HG03378 (cell line): ENCODE measurements at regions not wholly inside any gene's neighbourhood (a gene's known extent, or its start where the extent isn't known, plus 50 kb on each side); places are given as distances from the start of the nearest gene placed in this dataset.

ENCODE experiments used
- ATAC-seq: cut with Tn5 transposase; IDR thresholded peaks from one replicate; pipeline ENCODE4 v1.9.1; 2021; ENCODE audit warnings: mild to moderate bottlenecking, moderate library complexity; ENCODE audit not compliant: unreplicated experiment

DNA sequence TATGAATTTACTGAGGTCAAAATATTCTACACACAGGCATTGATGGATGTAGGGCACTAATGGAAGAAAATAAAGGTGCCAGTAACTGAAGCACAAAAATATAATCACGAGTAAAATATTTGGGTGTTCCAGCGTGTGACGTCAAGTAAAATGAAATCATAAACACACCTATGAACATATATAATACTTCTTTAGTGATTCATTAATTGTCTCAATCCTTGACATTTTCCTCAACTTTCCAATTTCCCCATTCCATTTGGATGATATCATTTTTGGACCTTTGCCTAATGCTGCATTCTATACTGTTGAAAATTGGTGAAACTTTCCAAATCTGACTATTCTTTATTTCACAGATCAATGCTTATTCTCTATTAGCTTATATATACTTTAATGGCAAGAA, 649.3 kb downstream of the GALC start:
- ATAC-seq = no peak

DNA sequence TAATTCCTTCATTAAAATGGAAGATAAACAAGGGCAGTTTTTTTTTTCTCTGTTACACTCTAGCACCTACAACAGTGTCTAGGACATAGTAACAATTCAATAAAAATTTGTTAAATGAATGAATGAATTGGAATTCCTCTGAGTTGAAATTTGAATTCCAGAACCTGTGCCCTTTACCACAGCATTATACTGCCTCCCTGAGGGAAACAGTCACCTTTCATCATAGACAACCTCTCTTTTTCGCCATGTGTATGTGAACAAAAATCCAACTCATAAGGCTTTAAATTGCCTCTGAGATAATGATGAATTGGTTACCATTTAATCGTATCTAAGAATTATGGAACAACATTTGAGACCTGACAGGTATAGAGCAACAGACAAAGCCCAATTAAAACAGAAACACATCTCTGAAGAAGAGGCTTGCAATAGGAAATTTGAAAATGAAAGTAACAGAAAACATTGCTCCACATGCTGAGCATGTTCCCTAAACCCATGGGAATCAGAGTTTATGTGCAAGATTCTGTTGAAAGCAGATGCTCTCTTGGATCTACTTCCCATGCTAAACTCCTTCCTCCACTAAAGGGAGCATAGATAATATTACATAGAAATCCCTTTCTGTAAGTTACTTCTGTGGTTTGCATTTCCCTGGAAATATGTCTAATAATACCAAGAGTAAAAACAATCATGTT, 657.8 kb downstream of the GALC start:
- ATAC-seq = no peak

DNA sequence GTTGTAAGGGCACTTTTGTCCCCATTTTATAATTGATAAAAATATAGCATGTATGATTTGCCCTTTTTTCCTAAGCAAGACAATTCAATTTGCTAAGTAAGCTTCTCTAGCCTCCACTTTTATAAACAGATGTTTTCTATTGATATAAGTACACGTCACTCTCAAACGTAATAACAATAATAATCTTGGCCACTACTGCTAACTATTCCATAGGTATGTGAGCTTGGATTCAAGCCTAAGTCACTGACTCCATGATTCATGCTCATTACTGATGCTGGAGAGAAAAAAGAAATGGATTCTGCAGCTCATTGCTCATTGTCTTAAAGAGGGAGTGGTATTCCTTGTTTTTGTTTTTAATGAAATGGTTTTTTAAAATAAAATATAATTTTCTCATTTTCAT, 661.0 kb downstream of the GALC start:
- no peak for ATAC-seq

DNA sequence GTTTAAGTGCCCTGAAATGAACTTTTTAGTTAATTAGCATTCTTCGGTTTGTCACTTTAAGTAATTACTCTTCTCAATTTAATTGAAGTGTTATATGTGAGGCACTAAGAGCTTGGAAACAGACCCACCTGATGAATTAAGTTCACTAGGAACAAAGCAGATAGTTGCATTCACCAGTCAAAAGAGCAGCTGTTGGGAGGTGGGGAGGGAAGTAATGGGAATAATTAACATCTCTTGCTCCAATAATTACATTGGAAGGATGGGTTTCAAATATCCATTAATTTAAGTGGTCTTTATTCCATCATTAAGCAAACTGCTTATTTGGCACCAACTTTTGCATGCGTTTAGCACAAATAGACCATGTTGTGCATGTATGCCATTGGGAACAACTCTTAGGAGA, 667.2 kb downstream of the GALC start:
- no peak for ATAC-seq

DNA sequence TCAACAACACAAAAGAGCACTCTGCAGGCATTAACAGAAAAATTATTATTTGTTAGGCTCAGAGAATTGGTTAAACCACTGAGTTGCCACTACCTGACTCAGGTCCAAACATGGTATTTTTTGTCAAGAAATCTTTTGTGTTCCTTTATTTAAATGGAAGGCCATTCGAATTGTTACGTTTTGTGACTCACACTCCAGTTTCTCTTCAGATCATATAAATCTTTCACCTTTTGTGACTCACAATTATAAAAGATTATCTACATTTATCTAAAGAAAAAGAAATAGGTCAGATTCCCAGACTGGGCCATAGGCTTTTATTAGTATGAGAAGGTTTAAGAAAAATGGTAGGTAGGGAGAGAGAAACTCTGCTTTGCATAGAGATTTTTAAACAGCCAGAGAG, 669.8 kb downstream of the GALC start:
- no peak for ATAC-seq

DNA sequence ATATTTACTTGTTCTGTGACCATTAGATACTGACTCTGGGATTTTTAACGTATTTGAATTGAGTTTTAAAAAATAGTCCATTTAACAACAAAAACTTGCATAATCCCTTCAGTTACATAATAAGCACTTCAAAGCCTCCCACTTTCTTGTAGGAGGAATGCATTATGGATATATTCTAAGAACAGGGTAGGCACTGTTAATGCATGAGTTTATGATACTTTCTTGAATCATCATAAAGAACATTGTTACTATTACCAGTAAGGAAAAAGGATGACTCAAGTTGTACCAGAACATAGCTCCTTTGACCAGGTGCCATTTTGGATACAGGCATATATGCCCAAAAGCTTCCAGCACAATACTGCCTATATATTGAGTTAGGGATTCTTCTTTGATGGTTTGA, 671.4 kb downstream of the GALC start:
- ATAC-seq = no peak

DNA sequence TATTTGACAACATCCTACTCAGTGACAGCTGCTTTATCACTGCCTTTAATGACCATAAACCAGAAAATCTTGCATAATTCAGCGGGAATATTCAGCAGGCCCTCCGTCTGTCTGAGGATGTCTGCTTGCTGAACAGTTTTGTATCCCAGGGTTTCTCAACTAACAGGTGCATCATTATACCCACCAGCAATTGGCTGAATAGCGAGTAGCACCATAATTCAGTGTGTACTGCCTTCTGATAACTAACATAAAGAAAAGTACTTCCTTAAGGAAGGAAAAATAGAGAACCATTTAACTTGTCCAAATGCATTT, 680.1 kb downstream of the GALC start:
- no peak for ATAC-seq

DNA sequence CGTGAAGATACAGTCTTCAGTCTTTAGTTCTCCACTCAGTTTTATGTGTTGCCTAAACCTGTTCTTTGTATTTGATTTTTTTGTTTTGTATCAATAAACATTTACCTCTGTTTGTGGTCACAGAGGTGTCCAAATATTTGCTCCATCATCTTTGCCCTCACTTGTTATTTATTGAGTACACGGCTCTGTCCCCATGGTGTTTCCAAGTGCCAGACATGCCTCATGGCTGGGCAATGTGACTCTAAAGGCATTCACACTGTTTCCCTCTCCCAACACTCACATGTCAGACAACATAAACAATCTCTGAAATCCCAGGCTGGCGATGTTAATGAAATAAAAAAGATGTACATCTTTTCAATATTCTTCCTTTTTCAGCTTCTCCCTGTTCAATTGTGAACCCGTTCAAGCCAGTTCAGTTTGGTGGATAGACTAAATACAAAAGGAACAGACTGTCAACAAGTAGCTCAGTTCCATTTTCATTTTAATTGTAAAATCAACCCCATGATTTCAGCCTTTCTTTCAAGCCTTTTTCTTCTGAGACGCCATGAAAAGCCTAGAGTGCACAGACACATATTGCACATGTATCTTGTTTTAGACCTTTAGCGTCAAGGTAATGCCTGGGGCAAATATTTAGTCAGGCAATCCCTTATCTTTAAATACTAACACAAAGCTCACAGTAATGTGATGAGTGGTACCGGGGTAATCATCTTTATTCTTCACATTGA, 680.7 kb downstream of the GALC start:
- no peak for ATAC-seq

DNA sequence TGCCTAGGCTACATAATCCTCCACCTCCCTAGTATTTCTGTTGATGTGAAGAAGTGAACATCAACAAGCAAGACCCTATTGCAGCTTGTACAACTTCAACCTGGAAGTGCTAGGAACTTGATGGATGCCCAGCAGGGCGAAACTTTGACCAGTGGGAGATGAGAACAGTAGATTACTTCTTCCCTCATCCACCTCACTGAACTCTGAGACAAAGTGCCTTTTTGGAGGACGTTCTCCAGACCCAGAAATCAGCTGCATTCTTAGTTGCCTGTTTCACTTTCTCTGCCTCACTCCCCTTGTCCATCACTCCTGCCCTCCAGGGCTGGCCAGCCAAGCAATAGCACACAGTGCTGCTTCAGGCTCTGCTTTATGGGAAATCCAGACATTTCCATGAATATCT, 683.4 kb downstream of the GALC start:
- ATAC-seq = no peak

DNA sequence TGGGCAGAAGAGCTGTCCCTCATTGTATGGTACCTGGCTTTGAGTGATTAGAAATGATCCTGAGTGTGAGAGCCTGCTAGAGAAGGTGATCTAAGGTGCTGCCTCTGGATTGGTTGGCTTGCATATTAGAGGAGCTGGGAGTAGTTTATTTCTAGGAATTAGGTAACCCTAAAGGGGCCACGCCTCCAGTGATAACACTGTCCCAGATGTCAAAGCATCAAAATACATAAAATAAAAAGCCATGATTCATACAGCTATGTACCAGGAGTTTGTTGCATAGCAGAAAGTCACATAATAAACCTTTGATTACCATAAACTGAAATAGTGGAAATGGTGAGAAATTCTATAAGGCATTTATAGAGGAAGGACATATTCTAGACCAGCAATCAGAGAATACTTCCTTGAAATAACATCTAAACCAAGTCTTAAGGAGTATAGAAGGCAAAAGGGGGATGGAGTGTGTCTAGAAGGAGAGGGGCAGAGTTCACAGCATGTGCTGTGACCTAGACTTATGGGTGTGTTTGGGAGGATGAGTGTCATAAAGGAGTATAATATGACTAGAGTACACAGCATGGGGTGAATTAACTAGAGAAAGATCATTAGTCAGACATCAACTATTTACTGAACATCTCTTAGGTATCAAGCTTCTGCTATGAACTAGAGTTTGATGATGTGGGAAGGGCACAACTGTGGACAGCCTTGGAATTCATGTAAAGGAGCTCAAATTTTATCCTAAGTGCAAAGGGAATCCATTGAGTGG, 686.4 kb downstream of the GALC start:
- no peak for ATAC-seq

DNA sequence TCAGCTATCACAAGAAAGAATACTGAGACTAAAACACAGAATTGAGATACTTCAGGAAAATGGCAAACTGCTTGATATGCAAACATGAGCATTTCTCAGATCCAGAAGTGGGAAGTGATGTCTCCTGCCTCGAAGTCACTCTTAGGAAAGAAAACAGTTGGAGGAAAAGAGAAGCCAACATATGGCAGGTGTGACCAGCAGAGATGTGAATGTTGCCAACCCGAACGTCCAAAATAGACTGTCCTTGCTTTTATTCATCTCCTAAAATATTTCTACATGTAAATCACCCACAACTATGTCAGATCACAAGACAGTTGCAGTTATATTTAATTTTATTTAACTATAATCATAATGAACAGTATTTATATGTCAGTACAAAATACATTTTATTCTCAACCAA, 687.6 kb downstream of the GALC start:
- ATAC-seq = no peak

DNA sequence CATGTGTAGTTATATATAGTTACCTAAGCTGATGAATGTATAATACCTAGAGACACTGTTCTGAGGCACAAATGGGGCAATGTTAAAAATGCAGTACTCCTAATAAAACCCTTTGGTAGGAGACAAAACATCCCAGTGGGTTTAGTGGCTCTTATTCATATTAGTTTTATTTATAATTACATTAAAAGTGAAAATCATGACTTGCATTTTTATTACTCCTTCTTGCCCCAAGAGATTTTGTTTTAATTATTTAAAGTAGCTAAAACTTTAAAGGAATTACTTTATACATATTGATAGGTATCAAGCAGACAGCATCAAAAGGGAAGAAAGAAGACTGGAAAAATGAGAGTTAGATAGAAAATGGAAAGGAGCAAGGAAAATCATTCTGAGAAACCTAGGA, 688.6 kb downstream of the GALC start:
- no peak for ATAC-seq

DNA sequence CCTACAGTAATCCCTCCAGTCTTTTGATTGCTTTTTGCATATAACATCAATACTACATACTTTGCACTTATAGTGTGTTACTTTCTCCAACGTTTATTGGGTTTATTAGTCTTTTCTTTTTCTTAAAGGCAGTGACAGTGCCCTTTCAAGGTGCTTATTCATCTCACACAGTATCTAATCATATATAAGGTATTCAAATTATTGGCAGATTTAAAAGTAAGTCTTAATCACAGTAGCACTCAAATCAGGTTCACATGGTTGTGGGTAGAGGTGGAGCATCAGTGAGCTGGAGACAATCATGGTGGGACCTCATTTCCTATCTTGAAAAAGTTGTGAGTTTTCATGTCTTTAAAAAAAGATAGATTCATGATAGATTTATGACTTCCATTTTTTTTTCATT, 706.2 kb downstream of the GALC start:
- ATAC-seq = no peak

DNA sequence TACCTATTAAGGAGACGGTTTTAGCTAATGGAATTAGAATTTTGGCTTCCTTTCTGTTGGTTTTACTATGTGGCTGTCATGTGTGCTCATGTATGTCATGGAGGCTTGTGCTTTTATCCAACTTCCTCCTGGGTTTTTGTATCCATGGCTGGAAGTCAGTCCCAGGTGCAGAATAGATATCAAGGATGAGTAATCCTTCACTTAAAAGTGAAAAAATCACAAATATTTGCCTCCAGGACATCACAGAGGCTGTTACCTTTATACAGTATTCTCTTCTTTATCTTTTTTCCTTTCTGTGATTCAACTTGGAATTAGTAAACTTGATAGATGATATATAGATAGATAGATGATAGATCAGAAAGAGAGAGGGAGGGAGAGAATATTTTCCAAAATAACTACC, 706.8 kb downstream of the GALC start:
- no peak for ATAC-seq

DNA sequence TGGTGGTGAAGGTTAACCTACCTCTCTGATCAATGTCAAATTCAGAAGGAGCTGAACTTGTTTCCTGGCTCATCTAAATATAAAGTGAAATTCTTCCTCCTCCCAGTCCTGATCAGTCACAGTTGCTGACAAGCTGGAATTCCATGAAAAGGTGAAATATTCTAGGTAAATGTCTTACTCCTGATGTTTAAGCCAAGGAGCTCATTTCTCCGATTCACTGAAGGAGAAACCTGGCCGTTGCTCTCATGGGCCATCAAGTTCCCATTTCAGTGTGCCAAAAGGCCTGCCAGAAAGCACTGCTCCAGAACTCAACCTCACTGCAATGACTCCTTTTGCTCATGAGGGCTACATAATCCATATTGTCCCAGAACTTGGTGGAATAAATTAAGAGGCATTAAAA, 707.5 kb downstream of the GALC start:
- ATAC-seq = no peak

DNA sequence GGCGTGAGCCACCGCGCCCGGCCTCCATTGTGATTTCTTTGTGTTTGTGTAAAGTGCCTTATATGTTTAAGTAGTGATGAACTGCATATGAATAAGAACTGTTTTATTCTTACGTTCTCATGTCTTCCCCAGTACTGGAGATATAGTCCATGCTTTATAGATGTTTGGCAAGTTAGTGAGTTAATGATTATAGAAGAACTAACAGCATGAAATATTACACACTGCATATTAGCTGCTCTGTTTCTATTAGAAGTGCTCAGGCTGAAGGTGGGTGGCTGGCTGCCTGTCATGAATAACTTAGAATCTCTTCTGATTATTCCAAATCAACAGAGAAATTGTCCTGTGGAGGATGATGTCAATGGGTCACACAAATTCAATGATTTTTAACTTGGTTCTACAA, 709.4 kb downstream of the GALC start:
- ATAC-seq = no peak

DNA sequence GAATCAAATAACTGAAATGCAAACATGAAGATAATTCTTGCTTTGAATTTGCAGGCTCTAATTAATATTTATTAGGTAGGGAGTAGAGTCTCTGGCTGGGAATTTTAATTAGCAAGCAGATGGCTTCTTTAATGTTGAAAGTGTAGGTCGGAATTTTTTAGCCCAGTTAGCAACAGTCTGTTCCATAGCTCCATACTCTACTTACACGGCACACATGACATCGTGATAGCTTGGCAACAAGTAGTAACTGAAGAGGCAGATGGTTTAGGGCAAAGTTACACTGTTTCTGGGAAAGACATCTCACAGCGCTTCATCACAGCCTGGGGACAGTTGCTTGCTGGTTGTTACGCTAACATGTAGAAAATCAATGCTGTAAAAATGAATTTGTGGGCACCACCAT, 710.7 kb downstream of the GALC start:
- no peak for ATAC-seq

DNA sequence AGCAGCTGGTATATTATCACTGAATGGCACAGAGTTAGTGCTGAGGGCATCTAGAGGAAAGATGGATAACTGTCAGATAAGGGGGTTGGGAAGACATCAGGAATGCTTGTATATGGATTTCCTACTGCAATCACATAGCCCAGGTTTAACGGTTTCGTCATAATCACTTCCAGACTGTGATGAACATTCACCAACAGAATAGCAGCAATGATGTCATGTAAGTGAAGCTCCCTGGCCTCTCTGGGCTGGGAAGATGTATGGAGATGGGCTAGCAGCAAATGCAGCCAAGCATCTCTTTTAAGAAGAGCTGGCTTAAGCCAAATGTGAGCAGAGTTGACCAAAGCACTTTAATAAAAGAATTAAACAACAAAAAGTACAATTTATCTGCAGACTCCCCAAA, 714.6 kb downstream of the GALC start:
- ATAC-seq = no peak

DNA sequence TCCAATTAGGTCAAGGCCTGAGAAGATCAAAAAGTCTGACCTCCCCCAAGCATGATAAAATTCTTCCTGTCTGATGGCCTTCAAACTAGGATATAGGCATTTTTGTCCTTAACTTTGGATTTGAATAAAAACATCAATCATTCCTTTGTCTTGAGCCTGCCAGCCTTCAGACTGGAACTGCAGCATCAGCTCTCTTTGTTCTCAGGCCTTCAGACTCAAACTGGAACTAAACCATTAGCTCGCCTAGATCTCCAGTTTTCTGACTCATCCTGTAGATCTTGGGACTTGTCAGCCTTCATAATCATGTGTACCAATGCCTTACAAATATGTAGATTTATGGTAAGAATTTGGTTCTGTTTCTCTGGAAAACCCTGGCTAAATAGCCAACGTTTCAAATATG, 721.7 kb downstream of the GALC start:
- no peak for ATAC-seq

DNA sequence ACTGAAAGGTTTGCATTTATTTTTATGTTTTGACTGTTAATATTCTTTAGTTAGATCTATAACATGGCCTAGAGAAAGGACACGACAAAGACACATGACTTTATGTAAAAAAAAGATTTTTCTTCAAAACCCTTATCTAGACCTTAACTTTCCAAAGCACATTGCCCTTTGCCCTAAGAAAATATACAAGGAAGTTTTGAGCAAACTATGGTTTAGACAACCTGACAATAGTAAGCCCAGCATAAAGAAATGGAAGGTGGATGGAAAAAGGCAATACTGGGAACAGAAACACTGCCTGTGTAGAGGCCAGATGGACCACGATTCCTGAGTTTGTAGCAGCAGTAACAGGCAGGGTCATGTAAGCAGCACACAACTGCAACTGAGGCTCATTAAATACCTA, 724.0 kb downstream of the GALC start:
- no peak for ATAC-seq

DNA sequence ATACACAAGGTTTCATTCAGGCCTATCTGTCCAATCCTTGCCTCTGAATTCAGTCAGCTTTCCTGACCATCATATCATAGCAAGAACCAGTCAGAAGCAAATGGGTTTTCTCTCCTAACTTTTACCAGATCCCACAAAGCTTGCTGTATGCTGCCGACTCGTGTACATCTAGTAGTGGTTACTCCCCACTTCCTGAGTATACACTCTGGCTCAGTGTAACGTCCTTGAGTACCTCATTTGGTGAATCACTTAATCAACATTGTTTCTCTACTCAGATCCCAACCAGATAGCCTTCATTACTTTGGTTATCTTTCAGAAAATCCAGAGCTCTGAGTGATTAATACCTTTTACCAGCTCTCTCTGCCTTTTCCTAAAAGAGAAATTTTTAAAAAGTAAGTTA, 728.2 kb downstream of the GALC start:
- ATAC-seq = no peak

DNA sequence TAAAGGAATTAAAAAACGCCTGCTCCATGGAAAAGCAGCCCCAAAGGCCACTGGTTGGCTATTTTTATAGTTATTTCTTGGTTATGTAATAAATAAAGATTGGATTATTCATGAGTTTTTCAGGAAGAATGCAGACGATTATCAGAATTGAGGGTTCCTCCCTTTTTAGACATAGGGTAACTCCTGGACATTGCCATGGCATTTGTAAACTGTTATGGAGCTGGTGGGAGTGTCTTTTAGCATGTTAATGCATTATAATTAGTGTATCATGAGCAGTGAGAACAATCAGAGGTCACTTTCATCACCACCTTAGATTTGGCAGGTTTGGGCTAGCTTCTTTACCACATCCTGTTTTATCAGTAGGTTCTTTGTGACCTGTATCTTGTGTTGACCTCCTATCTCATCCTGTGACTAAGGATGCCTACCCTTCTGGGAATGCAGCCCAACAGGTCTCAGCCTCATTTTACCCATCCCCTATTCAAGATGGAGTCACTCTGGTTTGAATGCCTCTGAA, 728.7 kb downstream of the GALC start:
- ATAC-seq = no peak
